ENCODE measurements at regions not wholly inside any gene's neighbourhood (a gene's known extent, or its start where the extent isn't known, plus 50 kb on each side); places are given as distances from the start of the nearest gene placed in this dataset.

DNA sequence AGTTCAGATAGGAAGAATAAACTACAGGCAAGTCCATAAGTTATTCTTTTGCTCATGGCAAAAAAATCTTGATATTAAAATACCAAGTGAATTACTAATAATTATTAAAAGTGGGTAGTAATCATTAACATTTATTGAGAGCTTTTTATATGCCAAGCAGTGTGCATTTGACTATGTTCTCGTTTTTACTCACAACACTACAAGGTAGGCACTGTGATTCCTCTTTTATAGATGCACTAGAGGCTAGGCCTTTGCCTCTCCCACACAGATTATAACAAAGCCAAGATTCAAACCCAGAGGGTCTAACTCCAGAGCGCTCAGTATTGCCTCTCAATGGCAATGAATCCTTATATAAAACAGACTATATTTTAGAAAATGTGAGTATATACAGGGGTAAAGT, 254.2 kb downstream of the NAF1 start:
- TF ChIP-seq, protein P1, sequence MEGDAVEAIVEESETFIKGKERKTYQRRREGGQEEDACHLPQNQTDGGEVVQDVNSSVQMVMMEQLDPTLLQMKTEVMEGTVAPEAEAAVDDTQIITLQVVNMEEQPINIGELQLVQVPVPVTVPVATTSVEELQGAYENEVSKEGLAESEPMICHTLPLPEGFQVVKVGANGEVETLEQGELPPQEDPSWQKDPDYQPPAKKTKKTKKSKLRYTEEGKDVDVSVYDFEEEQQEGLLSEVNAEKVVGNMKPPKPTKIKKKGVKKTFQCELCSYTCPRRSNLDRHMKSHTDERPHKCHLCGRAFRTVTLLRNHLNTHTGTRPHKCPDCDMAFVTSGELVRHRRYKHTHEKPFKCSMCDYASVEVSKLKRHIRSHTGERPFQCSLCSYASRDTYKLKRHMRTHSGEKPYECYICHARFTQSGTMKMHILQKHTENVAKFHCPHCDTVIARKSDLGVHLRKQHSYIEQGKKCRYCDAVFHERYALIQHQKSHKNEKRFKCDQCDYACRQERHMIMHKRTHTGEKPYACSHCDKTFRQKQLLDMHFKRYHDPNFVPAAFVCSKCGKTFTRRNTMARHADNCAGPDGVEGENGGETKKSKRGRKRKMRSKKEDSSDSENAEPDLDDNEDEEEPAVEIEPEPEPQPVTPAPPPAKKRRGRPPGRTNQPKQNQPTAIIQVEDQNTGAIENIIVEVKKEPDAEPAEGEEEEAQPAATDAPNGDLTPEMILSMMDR (IDR thresholded peaks at IDR 0.05; ENCODE audit: insufficient read depth, low read length), result no peak
- TF ChIP-seq, protein P2, sequence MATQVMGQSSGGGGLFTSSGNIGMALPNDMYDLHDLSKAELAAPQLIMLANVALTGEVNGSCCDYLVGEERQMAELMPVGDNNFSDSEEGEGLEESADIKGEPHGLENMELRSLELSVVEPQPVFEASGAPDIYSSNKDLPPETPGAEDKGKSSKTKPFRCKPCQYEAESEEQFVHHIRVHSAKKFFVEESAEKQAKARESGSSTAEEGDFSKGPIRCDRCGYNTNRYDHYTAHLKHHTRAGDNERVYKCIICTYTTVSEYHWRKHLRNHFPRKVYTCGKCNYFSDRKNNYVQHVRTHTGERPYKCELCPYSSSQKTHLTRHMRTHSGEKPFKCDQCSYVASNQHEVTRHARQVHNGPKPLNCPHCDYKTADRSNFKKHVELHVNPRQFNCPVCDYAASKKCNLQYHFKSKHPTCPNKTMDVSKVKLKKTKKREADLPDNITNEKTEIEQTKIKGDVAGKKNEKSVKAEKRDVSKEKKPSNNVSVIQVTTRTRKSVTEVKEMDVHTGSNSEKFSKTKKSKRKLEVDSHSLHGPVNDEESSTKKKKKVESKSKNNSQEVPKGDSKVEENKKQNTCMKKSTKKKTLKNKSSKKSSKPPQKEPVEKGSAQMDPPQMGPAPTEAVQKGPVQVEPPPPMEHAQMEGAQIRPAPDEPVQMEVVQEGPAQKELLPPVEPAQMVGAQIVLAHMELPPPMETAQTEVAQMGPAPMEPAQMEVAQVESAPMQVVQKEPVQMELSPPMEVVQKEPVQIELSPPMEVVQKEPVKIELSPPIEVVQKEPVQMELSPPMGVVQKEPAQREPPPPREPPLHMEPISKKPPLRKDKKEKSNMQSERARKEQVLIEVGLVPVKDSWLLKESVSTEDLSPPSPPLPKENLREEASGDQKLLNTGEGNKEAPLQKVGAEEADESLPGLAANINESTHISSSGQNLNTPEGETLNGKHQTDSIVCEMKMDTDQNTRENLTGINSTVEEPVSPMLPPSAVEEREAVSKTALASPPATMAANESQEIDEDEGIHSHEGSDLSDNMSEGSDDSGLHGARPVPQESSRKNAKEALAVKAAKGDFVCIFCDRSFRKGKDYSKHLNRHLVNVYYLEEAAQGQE (IDR thresholded peaks at IDR 0.05; ENCODE audit: insufficient replicate concordance, low read depth), result no peak
- TF ChIP-seq POLR2AphosphoS5 (IDR thresholded peaks at IDR 0.05; ENCODE audit: low read depth), result no peak

All from HL-60 (cell line).